HFFc6 (cell line): ENCODE measurements at regions not wholly inside any gene's neighbourhood (a gene's known extent, or its start where the extent isn't known, plus 50 kb on each side); places are given as distances from the start of the nearest gene placed in this dataset.

Experiments used
- DNase-seq: peaks from one replicate; pipeline ENCODE4 v3.0.0-alpha.2; 2018
- H3K27ac Mint-ChIP-seq: 2 replicates; pipeline ENCODE4 v1.8.0; 2020; ENCODE audit warnings: mild to moderate bottlenecking, mixed read lengths
- H3K27me3 Mint-ChIP-seq: 2 replicates; pipeline ENCODE4 v1.8.0; 2021; ENCODE audit warnings: mild to moderate bottlenecking, moderate library complexity, mixed read lengths; ENCODE audit not compliant: insufficient read depth
- H3K36me3 Mint-ChIP-seq: 2 replicates; pipeline ENCODE4 v1.8.0; 2021; ENCODE audit warnings: low read depth, mixed read lengths
- H3K4me1 Mint-ChIP-seq: 2 replicates; pipeline ENCODE4 v1.8.0; 2020; ENCODE audit warnings: low read depth, mixed read lengths
- H3K4me3 Mint-ChIP-seq: 2 replicates; pipeline ENCODE4 v1.8.0; 2020; ENCODE audit warnings: mild to moderate bottlenecking, moderate library complexity, mixed read lengths
- H3K9me3 Mint-ChIP-seq: 2 replicates; pipeline ENCODE4 v1.8.0; 2020; ENCODE audit warnings: mild to moderate bottlenecking, mixed read lengths
- TF ChIP-seq, protein P1 (sequence below): fragments of 200-600 bp; sonication (generic); IDR thresholded peaks from 2 replicates; pipeline ENCODE4 v1.5.0; 2021; ENCODE audit warnings: antibody characterized with exemption, mild to moderate bottlenecking

DNA sequence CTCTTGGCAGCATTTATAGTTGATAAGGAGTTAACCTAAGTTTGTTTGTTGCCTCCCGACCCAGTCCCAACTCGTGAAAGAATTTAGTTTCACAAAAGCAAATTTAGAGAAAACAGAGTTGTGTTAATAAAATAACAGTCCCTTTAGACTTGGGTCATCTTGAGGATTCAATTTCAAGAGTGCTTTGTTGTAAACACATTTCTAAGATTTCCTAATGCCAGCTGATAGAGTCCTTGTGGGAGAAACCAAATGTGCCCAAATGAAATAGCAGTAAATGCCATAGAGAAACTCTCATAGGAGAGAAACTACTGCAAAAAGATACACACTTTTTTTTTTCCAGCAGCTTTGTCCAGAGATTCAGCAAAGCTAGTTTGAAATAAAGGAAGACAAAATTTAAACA, 211.3 kb upstream of the BMPER start:
- peaks cover 21% of the 10 kb centered on the region for H3K4me1 Mint-ChIP-seq
- TF ChIP-seq, protein P1, sequence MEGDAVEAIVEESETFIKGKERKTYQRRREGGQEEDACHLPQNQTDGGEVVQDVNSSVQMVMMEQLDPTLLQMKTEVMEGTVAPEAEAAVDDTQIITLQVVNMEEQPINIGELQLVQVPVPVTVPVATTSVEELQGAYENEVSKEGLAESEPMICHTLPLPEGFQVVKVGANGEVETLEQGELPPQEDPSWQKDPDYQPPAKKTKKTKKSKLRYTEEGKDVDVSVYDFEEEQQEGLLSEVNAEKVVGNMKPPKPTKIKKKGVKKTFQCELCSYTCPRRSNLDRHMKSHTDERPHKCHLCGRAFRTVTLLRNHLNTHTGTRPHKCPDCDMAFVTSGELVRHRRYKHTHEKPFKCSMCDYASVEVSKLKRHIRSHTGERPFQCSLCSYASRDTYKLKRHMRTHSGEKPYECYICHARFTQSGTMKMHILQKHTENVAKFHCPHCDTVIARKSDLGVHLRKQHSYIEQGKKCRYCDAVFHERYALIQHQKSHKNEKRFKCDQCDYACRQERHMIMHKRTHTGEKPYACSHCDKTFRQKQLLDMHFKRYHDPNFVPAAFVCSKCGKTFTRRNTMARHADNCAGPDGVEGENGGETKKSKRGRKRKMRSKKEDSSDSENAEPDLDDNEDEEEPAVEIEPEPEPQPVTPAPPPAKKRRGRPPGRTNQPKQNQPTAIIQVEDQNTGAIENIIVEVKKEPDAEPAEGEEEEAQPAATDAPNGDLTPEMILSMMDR, result no peak
- H3K36me3 Mint-ChIP-seq, result no peaks in the 10 kb centered on the region; the same call in 1 of the 2 replicates
- H3K27ac Mint-ChIP-seq, result no peak overlapping the region
- H3K9me3 Mint-ChIP-seq, result no peaks in the 10 kb centered on the region
- DNase-seq, result no peak
- no peak overlapping the region for H3K4me3 Mint-ChIP-seq
- peaks cover 4% of the 10 kb centered on the region; the same call in 1 of the 2 replicates for H3K27me3 Mint-ChIP-seq

DNA sequence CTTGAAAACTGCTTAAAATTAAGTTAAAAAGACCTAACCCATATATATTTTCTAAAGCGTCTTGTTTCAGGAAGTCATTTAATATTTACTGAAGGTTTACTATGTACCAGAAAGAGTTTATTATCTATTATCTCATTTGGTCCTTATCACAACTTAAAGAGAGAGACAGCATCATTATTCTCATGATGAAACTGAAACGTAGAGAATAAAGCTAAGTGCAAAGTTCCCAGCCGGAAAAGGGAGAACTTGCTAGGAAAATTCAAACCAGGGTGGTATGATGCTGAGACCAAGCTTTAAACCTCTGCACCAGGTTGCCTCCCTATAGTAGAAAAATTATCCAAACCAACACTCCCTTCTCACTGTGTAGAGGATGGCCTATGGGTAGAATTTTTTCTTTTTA, 207.7 kb upstream of the BMPER start:
- Mint-ChIP-seq H3K27me3 (peaks cover 4% of the 10 kb centered on the region; the same call in 1 of the 2 replicates), H3K4me1 (peaks cover 15% of the 10 kb centered on the region), H3K9me3 (peaks cover 24% of the 10 kb centered on the region), H3K27ac (no peak overlapping the region), H3K4me3 (no peak overlapping the region), H3K36me3 (peaks cover 27% of the 10 kb centered on the region)
- TF ChIP-seq, protein P1, result no peak
- DNase-seq, result no peak

DNA sequence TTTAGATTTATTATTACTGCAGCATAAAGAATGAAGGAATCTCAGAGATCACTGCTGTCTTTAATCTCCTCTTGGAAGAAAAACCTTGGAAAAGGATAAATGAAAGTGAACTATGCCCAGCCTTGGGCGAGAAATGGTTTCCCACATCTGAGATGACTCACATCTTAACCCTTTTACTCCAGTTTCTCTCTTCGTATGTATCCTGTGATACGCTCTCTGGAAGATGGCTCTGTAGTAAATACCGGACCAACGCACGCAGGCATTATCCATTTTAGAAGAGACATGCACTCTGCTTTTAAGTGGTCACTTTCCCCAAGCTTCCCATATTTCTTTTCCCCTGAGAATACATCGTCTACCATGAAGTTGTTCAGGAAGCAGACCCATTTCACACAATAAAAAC, 207.3 kb upstream of the BMPER start:
- Mint-ChIP-seq H3K9me3 (peaks cover 26% of the 10 kb centered on the region), H3K4me3 (no peak overlapping the region), H3K4me1 (peaks cover 11% of the 10 kb centered on the region), H3K36me3 (peaks cover 27% of the 10 kb centered on the region), H3K27ac (no peak overlapping the region), H3K27me3 (peaks cover 6% of the 10 kb centered on the region)
- no peak for DNase-seq
- TF ChIP-seq, protein P1, result no peak

DNA sequence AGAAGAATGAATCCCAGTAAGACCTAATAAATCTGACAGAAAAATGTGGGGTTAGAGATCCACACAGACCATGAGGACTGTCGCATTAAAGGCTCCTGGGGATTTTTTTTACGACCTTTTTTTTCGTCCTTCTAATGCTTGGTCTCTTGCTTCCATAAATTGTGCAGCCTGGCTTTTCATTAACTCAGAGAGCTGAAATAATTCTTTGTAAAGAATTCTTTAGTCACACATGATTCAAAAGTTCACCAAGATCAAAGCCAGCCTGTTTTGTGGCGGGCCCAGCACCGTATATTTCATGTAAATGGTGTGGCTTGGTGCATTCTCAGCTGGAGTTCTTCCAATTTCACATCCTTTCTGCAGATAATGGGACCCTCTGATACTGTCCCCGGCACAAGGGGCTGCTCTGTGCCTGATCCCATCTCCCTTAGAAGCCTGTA, 206.6 kb upstream of the BMPER start:
- Mint-ChIP-seq H3K27ac (no peak overlapping the region), H3K4me1 (peaks cover 4% of the 10 kb centered on the region; the same call in 1 of the 2 replicates), H3K36me3 (peaks cover 27% of the 10 kb centered on the region), H3K27me3 (peaks cover 6% of the 10 kb centered on the region), H3K4me3 (no peak overlapping the region), H3K9me3 (peaks cover 27% of the 10 kb centered on the region)
- TF ChIP-seq, protein P1, result no peak
- DNase-seq, result no peak

DNA sequence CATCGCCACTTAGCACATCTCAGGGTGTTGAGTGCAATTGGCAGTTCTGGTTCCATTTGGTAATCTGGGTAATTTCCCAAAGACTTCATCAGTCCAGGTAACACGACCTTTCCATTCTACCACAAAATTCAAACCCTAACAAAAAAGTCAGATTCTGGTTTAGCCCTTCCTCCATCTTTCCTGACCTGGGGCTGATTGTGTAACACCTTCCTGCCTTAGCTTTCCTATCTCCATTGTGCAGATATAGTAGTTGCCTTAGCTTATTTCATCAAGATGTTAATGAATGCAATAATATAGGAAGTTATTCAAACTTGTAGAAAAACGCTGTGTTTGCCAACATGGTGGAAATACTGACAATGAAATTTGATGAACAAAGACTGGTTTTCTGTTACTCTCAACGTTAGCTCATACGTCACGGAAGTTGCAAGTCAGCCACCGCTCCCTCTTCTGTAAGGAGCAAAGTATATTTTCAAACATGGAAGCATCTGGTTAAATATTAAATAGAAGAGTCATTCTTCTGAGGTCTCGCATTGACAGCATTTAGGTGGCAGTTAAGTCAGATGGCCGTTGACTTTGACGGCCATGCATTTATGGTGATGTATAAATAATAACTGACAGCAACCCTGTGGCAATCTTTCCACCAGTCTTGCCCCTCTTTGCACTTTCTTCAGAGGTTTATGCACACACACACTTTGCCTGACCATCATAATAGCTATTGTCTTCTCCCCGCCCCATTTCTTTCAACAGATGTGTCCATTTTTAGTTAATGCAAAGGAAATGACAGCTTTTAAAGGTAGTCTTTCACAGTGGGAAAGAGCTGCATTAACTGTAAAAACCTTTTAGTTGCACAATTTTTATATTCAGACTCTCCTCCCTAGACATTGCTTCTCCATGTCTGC, 205.1 kb upstream of the BMPER start:
- Mint-ChIP-seq H3K36me3 (peaks cover 27% of the 10 kb centered on the region), H3K27ac (no peak overlapping the region), H3K9me3 (peaks cover 27% of the 10 kb centered on the region), H3K4me3 (no peak overlapping the region), H3K4me1 (no peaks in the 10 kb centered on the region), H3K27me3 (peaks cover 6% of the 10 kb centered on the region)
- TF ChIP-seq, protein P1, result no peak
- no peak for DNase-seq
